CD8-positive, alpha-beta memory T cell (primary cell): ENCODE measurements at regions not wholly inside any gene's neighbourhood (a gene's known extent, or its start where the extent isn't known, plus 50 kb on each side); places are given as distances from the start of the nearest gene placed in this dataset.

Experiments
- CTCF ChIA-PET: fragments of 350-600 bp; sonication (Branson Sonifier 250); formaldehyde crosslinking; loops from one replicate; lab custom pipeline; 2021; ENCODE audit warnings: antibody characterized with exemption; lab: Charles Lee
- POLR2A ChIA-PET: fragments of 350-600 bp; sonication (Branson Sonifier 250); formaldehyde crosslinking; loops from one replicate; lab custom pipeline; 2021; ENCODE audit warnings: antibody characterized with exemption; lab: Charles Lee
- DNase-seq, 5 donors: peaks; one replicate each; pipeline versions ENCODE4 v3.0.0 to v3.0.0-alpha.2; 2020 to 2022; ENCODE audit warnings: mixed read lengths in 1 of 5
- H3K27ac ChIP-seq: one replicate; pipeline ENCODE4 v1.7.0; 2013; ENCODE audit warnings: low read depth, mild to moderate bottlenecking, low read length, moderate library complexity
- H3K27me3 ChIP-seq: 2 replicates; pipeline ENCODE4 v1.7.0; 2013; ENCODE audit warnings: low read length, mild to moderate bottlenecking; ENCODE audit not compliant: insufficient read depth, poor library complexity, severe bottlenecking
- H3K36me3 ChIP-seq: 2 replicates; pipeline ENCODE4 v1.7.0; 2013; ENCODE audit warnings: mild to moderate bottlenecking, low read length, moderate library complexity; ENCODE audit not compliant: insufficient read depth
- H3K4me1 ChIP-seq: 2 replicates; pipeline ENCODE4 v1.7.0; 2013; ENCODE audit warnings: mild to moderate bottlenecking, low read length, moderate library complexity; ENCODE audit not compliant: insufficient read depth
- H3K4me3 ChIP-seq: 2 replicates; pipeline ENCODE4 v1.7.0; 2013; ENCODE audit warnings: mild to moderate bottlenecking, low read length
- H3K9me3 ChIP-seq: 2 replicates; pipeline ENCODE4 v1.7.0; 2013; ENCODE audit warnings: mild to moderate bottlenecking, low read length
- H3K27ac Mint-ChIP-seq, 8 donors: one replicate each; pipeline ENCODE4 v1.8.0; 2020 to 2021; ENCODE audit warnings: mixed read lengths in 8 of 8, mild to moderate bottlenecking in 6 of 8, inconsistent platforms in 3 of 8, moderate library complexity in 3 of 8
- H3K27me3 Mint-ChIP-seq, 2 donors: one replicate each; pipeline ENCODE4 v1.8.0; 2020 to 2021; ENCODE audit warnings: mixed read lengths in 2 of 2, mild to moderate bottlenecking in 1 of 2, moderate library complexity in 1 of 2
- H3K36me3 Mint-ChIP-seq, 3 donors: one replicate each; pipeline ENCODE4 v1.8.0; 2020 to 2021; ENCODE audit warnings: mixed read lengths in 3 of 3, inconsistent platforms in 1 of 3, mild to moderate bottlenecking in 1 of 3
- H3K4me1 Mint-ChIP-seq, 3 donors: one replicate each; pipeline ENCODE4 v1.8.0; 2020 to 2021; ENCODE audit warnings: mixed read lengths in 3 of 3, inconsistent platforms in 1 of 3, mild to moderate bottlenecking in 1 of 3
- H3K4me3 Mint-ChIP-seq, 7 donors: one replicate each; pipeline ENCODE4 v1.8.0; 2020 to 2021; ENCODE audit warnings: mixed read lengths in 7 of 7, mild to moderate bottlenecking in 6 of 7, moderate library complexity in 4 of 7, inconsistent platforms in 2 of 7
- H3K9me3 Mint-ChIP-seq, 5 donors: one replicate each; pipeline ENCODE4 v1.8.0; 2020 to 2022; ENCODE audit warnings: mixed read lengths in 5 of 5, mild to moderate bottlenecking in 3 of 5, moderate library complexity in 2 of 5, inconsistent platforms in 1 of 5

DNA sequence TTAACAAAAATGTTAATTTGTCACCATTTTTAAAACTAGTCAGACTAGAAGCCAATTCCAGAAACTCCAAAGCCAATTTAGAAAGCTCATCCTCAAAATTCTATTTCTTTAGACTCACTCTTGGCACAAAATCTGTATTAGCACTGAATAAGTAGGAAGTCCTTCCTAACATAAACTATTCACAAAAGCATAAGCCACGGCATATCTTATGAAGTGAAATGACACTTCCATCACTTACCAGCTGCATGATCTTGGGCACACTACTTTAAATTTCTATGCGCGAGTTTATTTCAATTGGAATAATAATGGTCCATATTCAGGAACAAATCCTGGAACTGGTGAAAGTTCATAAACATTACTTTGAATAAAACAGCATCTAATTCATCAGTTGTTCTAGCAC lies 1544.0 kb downstream of the TECRL start:
- H3K4me3 Mint-ChIP-seq, result no peak overlapping the region
- ChIA-PET CTCF (no interaction called here), POLR2A (no interaction called here)
- no peak for DNase-seq
- Histone ChIP-seq H3K27ac (no peak overlapping the region), H3K4me3 (no peak overlapping the region), H3K4me1 (no peaks in the 10 kb centered on the region), H3K27me3 (no peaks in the 10 kb centered on the region), H3K9me3 (no peaks in the 10 kb centered on the region), H3K36me3 (no peaks in the 10 kb centered on the region)
- no peaks in the 10 kb centered on the region for H3K4me1 Mint-ChIP-seq
- no peaks in the 10 kb centered on the region for H3K36me3 Mint-ChIP-seq
- no peaks in the 10 kb centered on the region for H3K27me3 Mint-ChIP-seq
- peaks cover 0 to 15% (median 6%) of the 10 kb centered on the region in 5 donors for H3K9me3 Mint-ChIP-seq
- H3K27ac Mint-ChIP-seq, result no peak overlapping the region

GRCh38 chr4:62849696-62850095 lies 1559.6 kb downstream of the TECRL start:
- Histone ChIP-seq H3K27ac (no peak overlapping the region), H3K9me3 (no peaks in the 10 kb centered on the region), H3K4me3 (no peak overlapping the region), H3K4me1 (no peaks in the 10 kb centered on the region), H3K27me3 (no peaks in the 10 kb centered on the region), H3K36me3 (no peaks in the 10 kb centered on the region)
- H3K4me1 Mint-ChIP-seq, result no peaks in the 10 kb centered on the region
- CTCF ChIA-PET, result no interaction called here
- no peaks in the 10 kb centered on the region for H3K27me3 Mint-ChIP-seq
- POLR2A ChIA-PET, result no interaction called here
- H3K36me3 Mint-ChIP-seq, result no peaks in the 10 kb centered on the region
- no peak overlapping the region for H3K4me3 Mint-ChIP-seq
- no peak overlapping the region for H3K27ac Mint-ChIP-seq
- no peak for DNase-seq
- peaks cover 13 to 42% (median 16%) of the 10 kb centered on the region in 5 donors for H3K9me3 Mint-ChIP-seq

DNA sequence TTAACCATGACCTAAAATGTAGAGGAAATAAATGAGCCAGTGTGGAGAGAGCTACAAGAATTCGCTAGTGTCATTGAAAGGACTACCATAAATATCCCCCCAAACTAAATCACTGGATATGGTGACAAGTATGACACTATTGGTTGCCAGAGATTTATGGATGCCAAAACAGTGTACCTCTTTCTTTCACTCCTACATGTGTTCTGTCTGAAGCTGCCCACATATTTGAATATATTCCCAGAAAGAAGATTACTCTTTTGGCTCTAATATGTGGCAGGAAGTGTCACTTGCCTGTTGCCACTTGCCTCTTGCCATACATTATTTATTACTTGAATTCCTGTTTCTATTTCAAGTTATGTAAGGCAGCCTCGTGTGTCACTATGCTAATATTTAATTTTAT lies 1573.6 kb downstream of the TECRL start:
- no peaks in the 10 kb centered on the region for H3K9me3 ChIP-seq
- H3K27ac Mint-ChIP-seq, result no peak overlapping the region
- H3K4me3 Mint-ChIP-seq, result no peak overlapping the region
- H3K9me3 Mint-ChIP-seq, result peaks cover 10 to 52% (median 18%) of the 10 kb centered on the region in 5 donors
- CTCF ChIA-PET, result no interaction called here
- H3K36me3 ChIP-seq, result no peaks in the 10 kb centered on the region
- no peaks in the 10 kb centered on the region for H3K27me3 ChIP-seq
- H3K4me1 ChIP-seq, result no peaks in the 10 kb centered on the region
- H3K4me3 ChIP-seq, result no peak overlapping the region
- no peaks in the 10 kb centered on the region for H3K27me3 Mint-ChIP-seq
- no peaks in the 10 kb centered on the region for H3K4me1 Mint-ChIP-seq
- POLR2A ChIA-PET, result no interaction called here
- no peaks in the 10 kb centered on the region for H3K36me3 Mint-ChIP-seq
- H3K27ac ChIP-seq, result no peak overlapping the region
- DNase-seq, result no peak

GRCh38 chr4:62822306-62822705 lies 1586.9 kb downstream of the TECRL start:
- no peaks in the 10 kb centered on the region for H3K27me3 ChIP-seq
- ChIA-PET CTCF (no interaction called here), POLR2A (no interaction called here)
- H3K27ac Mint-ChIP-seq, result no peak overlapping the region
- H3K9me3 Mint-ChIP-seq, result peaks cover 7 to 33% (median 10%) of the 10 kb centered on the region in 5 donors
- H3K4me3 Mint-ChIP-seq, result no peak overlapping the region
- no peaks in the 10 kb centered on the region for H3K36me3 ChIP-seq
- no peaks in the 10 kb centered on the region for H3K4me1 ChIP-seq
- H3K9me3 ChIP-seq, result no peaks in the 10 kb centered on the region
- H3K36me3 Mint-ChIP-seq, result no peaks in the 10 kb centered on the region
- no peaks in the 10 kb centered on the region for H3K27me3 Mint-ChIP-seq
- H3K27ac ChIP-seq, result no peak overlapping the region
- no peak overlapping the region for H3K4me3 ChIP-seq
- no peaks in the 10 kb centered on the region for H3K4me1 Mint-ChIP-seq
- DNase-seq, result no peak

GRCh38 chr4:62816566-62816965 lies 1592.7 kb downstream of the TECRL start:
- CTCF ChIA-PET, result no interaction called here
- no peaks in the 10 kb centered on the region for H3K27me3 Mint-ChIP-seq
- no peak for DNase-seq
- Histone ChIP-seq H3K27ac (no peak overlapping the region), H3K4me1 (no peaks in the 10 kb centered on the region), H3K36me3 (no peaks in the 10 kb centered on the region), H3K4me3 (no peak overlapping the region), H3K27me3 (no peaks in the 10 kb centered on the region), H3K9me3 (no peaks in the 10 kb centered on the region)
- H3K9me3 Mint-ChIP-seq, result peaks cover 5 to 30% (median 9%) of the 10 kb centered on the region in 5 donors
- H3K36me3 Mint-ChIP-seq, result no peaks in the 10 kb centered on the region
- H3K4me3 Mint-ChIP-seq, result no peak overlapping the region
- POLR2A ChIA-PET, result no interaction called here
- H3K4me1 Mint-ChIP-seq, result no peaks in the 10 kb centered on the region
- no peak overlapping the region for H3K27ac Mint-ChIP-seq

DNA sequence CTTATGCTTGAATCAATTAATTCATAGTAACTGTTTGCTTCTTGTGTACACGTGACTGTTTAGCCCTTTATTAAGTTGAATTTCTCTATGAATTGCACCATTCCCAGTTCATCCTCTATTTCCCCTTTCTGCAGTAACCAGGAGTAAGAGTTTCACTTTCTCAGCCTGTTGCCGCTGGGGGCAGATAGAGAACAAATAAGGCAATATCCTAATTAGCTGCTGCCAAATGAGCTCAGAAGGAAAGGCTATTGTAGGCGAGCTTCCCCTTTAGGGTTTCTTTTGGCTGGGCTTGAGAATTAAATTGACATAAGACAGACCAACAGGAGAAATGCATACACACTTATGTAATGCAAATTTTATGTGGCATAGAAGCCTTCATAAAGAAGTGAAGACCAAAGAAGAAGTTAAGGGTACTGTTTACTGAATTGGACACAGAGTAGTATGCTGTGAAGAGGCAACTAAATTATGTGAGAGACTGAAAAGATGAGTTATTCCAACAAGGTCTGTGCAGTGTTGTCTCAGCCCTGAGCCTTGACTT lies 1594.7 kb downstream of the TECRL start:
- H3K4me3 Mint-ChIP-seq, result no peak overlapping the region
- no peak overlapping the region for H3K27ac ChIP-seq
- DNase-seq, result no peak
- H3K4me1 Mint-ChIP-seq, result no peaks in the 10 kb centered on the region
- H3K27me3 ChIP-seq, result no peaks in the 10 kb centered on the region
- H3K27me3 Mint-ChIP-seq, result no peaks in the 10 kb centered on the region
- peaks cover 2 to 24% (median 9%) of the 10 kb centered on the region in 5 donors for H3K9me3 Mint-ChIP-seq
- H3K36me3 Mint-ChIP-seq, result no peaks in the 10 kb centered on the region
- no peaks in the 10 kb centered on the region for H3K4me1 ChIP-seq
- CTCF ChIA-PET, result no interaction called here
- POLR2A ChIA-PET, result no interaction called here
- no peak overlapping the region for H3K27ac Mint-ChIP-seq
- no peak overlapping the region for H3K4me3 ChIP-seq
- H3K36me3 ChIP-seq, result no peaks in the 10 kb centered on the region
- no peaks in the 10 kb centered on the region for H3K9me3 ChIP-seq

DNA sequence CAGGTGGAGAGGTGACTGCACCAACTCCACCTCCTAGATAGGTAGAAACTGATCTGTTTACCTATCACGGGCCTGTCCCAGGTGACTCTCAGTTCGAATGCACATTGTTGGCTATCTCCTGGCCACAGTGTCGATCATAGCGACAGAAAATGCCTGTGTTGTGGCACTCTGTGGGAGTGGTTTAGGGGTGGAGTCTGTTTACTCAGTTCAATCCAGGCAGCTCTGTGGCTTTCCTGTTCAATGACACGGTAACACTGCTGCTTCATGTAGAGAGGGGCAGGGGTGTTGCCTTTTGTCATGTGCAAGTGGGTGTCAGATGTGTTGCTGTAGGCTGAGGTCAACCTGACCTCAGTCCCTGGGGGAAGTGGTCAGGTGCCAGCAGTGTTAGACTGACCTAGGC lies 1602.4 kb downstream of the TECRL start:
- CTCF ChIA-PET, result no interaction called here
- Histone ChIP-seq H3K27ac (no peak overlapping the region), H3K36me3 (no peaks in the 10 kb centered on the region), H3K27me3 (no peaks in the 10 kb centered on the region), H3K9me3 (no peaks in the 10 kb centered on the region), H3K4me1 (no peaks in the 10 kb centered on the region), H3K4me3 (no peak overlapping the region)
- Mint-ChIP-seq H3K27me3 (no peaks in the 10 kb centered on the region), H3K27ac (no peak overlapping the region), H3K9me3 (peaks cover 11 to 34% (median 17%) of the 10 kb centered on the region in 5 donors), H3K4me1 (no peaks in the 10 kb centered on the region), H3K4me3 (no peak overlapping the region), H3K36me3 (no peaks in the 10 kb centered on the region)
- DNase-seq, result no peak
- POLR2A ChIA-PET, result no interaction called here

- Histone ChIP-seq H3K36me3 (no peaks in the 10 kb centered on the region), H3K27me3 (no peaks in the 10 kb centered on the region), H3K9me3 (no peaks in the 10 kb centered on the region), H3K27ac (no peak overlapping the region), H3K4me3 (no peak overlapping the region), H3K4me1 (no peaks in the 10 kb centered on the region)
- CTCF ChIA-PET, result no interaction called here
- POLR2A ChIA-PET, result no interaction called here
- H3K27ac Mint-ChIP-seq, result no peak overlapping the region
- no peaks in the 10 kb centered on the region for H3K27me3 Mint-ChIP-seq
- no peak for DNase-seq
- no peak overlapping the region for H3K4me3 Mint-ChIP-seq
- H3K36me3 Mint-ChIP-seq, result no peaks in the 10 kb centered on the region
- H3K9me3 Mint-ChIP-seq, result peaks cover 6 to 37% (median 15%) of the 10 kb centered on the region in 5 donors
- H3K4me1 Mint-ChIP-seq, result no peaks in the 10 kb centered on the region
Measured at GRCh38 chr4:62804075-62804474, 1603.9 kb downstream of the ADGRL3 start.

GRCh38 chr4:62797221-62797620 lies 1597.1 kb downstream of the ADGRL3 start:
- Mint-ChIP-seq H3K27me3 (no peaks in the 10 kb centered on the region), H3K27ac (no peak overlapping the region), H3K36me3 (no peaks in the 10 kb centered on the region), H3K4me3 (no peak overlapping the region), H3K9me3 (peaks cover 3 to 26% (median 9%) of the 10 kb centered on the region in 5 donors), H3K4me1 (no peaks in the 10 kb centered on the region)
- Histone ChIP-seq H3K27me3 (no peaks in the 10 kb centered on the region), H3K36me3 (no peaks in the 10 kb centered on the region), H3K27ac (no peak overlapping the region), H3K9me3 (no peaks in the 10 kb centered on the region), H3K4me1 (no peaks in the 10 kb centered on the region), H3K4me3 (no peak overlapping the region)
- CTCF ChIA-PET, result no interaction called here
- POLR2A ChIA-PET, result no interaction called here
- DNase-seq, result no peak
